Ishikawa (cell line): ENCODE measurements at regions not wholly inside any gene's neighbourhood (a gene's known extent, or its start where the extent isn't known, plus 50 kb on each side); places are given as distances from the start of the nearest gene placed in this dataset.

Experiments used
- CREB1 ChIP-seq: IDR thresholded peaks from 2 replicates; pipeline ENCODE4 v1.6.1; 2012; ENCODE audit warnings: low read depth
- EGR1 ChIP-seq: IDR thresholded peaks from 2 replicates; pipeline ENCODE4 v1.6.1; 2012
- EP300 ChIP-seq: IDR thresholded peaks from 2 replicates; pipeline ENCODE4 v1.6.1; 2012; ENCODE audit warnings: borderline replicate concordance
- MAX ChIP-seq: IDR thresholded peaks from 2 replicates; pipeline ENCODE4 v1.6.1; 2012
- NFIC ChIP-seq: IDR thresholded peaks from 2 replicates; pipeline ENCODE4 v1.6.1; 2012
- TAF1 ChIP-seq: IDR thresholded peaks from 2 replicates; pipeline ENCODE4 v1.6.1; 2012; ENCODE audit warnings: low read depth, mild to moderate bottlenecking
- TCF12 ChIP-seq: IDR thresholded peaks from 2 replicates; pipeline ENCODE4 v1.6.1; 2012; ENCODE audit warnings: low read depth
- TEAD4 ChIP-seq: IDR thresholded peaks from 2 replicates; pipeline ENCODE4 v1.6.1; 2012
- YY1 ChIP-seq: IDR thresholded peaks from 2 replicates; pipeline ENCODE4 v1.6.1; 2012; ENCODE audit warnings: low read depth
- ZBTB7A ChIP-seq: IDR thresholded peaks from 2 replicates; pipeline ENCODE4 v1.6.1; 2012; ENCODE audit warnings: low read depth
- TF ChIP-seq, protein P1 (sequence below): IDR thresholded peaks from 2 replicates; pipeline ENCODE4 v1.6.1; 2012; ENCODE audit warnings: low read depth, mild to moderate bottlenecking

- TF ChIP-seq YY1, result no peak
- no peak for TF ChIP-seq CREB1
- no peak for TF ChIP-seq TAF1
- TF ChIP-seq EP300, result no peak
- no peak for TF ChIP-seq NFIC
- TF ChIP-seq, protein P1, sequence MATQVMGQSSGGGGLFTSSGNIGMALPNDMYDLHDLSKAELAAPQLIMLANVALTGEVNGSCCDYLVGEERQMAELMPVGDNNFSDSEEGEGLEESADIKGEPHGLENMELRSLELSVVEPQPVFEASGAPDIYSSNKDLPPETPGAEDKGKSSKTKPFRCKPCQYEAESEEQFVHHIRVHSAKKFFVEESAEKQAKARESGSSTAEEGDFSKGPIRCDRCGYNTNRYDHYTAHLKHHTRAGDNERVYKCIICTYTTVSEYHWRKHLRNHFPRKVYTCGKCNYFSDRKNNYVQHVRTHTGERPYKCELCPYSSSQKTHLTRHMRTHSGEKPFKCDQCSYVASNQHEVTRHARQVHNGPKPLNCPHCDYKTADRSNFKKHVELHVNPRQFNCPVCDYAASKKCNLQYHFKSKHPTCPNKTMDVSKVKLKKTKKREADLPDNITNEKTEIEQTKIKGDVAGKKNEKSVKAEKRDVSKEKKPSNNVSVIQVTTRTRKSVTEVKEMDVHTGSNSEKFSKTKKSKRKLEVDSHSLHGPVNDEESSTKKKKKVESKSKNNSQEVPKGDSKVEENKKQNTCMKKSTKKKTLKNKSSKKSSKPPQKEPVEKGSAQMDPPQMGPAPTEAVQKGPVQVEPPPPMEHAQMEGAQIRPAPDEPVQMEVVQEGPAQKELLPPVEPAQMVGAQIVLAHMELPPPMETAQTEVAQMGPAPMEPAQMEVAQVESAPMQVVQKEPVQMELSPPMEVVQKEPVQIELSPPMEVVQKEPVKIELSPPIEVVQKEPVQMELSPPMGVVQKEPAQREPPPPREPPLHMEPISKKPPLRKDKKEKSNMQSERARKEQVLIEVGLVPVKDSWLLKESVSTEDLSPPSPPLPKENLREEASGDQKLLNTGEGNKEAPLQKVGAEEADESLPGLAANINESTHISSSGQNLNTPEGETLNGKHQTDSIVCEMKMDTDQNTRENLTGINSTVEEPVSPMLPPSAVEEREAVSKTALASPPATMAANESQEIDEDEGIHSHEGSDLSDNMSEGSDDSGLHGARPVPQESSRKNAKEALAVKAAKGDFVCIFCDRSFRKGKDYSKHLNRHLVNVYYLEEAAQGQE, result no peak
- TF ChIP-seq EGR1, result no peak
- TF ChIP-seq MAX, result no peak
- no peak for TF ChIP-seq TCF12
- TF ChIP-seq TEAD4, result no peak
- TF ChIP-seq ZBTB7A, result no peak
Measured at GRCh38 chr6:113694278-113695077, 162.7 kb upstream of the MARCKS start.
